ENCODE measurements at regions not wholly inside any gene's neighbourhood (a gene's known extent, or its start where the extent isn't known, plus 50 kb on each side); places are given as distances from the start of the nearest gene placed in this dataset.

DNA sequence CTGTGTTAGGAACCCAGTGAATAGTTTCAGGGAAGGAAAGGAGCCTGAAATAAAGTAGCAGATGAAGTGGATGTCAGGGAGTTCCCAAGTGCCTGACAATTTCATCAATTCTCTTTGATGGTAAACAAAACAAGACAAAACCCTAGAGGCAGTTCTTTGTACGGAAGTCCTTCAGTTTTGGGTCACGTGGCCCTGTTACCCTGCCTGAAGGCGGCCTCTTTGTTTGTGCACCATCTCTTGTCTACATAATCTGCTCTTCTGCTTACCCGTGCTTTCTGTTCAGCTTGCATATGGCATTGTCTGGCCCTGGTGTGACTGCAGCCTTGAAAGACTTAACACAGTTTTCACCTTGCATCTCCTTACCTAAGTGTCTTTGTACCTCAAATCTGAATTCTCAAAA lies 166.7 kb upstream of the DUSP10 start:
- Histone ChIP-seq H3K27ac (no peak overlapping the region), H3K36me3 (no peaks in the 10 kb centered on the region), H3K4me1 (ENCODE audit: control insufficient read depth in 1 of 2, insufficient read depth in 1 of 2, low read depth in 1 of 2, low read length in 1 of 2) (no peaks in the 10 kb centered on the region), H3K27me3 (no peaks in the 10 kb centered on the region), H3K9me3 (no peaks in the 10 kb centered on the region), H3K4me3 (ENCODE audit: low read depth in 1 of 2, low read length in 1 of 2) (no peak overlapping the region)
- TF ChIP-seq, protein P1, sequence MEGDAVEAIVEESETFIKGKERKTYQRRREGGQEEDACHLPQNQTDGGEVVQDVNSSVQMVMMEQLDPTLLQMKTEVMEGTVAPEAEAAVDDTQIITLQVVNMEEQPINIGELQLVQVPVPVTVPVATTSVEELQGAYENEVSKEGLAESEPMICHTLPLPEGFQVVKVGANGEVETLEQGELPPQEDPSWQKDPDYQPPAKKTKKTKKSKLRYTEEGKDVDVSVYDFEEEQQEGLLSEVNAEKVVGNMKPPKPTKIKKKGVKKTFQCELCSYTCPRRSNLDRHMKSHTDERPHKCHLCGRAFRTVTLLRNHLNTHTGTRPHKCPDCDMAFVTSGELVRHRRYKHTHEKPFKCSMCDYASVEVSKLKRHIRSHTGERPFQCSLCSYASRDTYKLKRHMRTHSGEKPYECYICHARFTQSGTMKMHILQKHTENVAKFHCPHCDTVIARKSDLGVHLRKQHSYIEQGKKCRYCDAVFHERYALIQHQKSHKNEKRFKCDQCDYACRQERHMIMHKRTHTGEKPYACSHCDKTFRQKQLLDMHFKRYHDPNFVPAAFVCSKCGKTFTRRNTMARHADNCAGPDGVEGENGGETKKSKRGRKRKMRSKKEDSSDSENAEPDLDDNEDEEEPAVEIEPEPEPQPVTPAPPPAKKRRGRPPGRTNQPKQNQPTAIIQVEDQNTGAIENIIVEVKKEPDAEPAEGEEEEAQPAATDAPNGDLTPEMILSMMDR (IDR thresholded peaks at IDR 0.05): no peak

GRCh38 chr1:221907166-221907932 lies 165.5 kb upstream of the DUSP10 start:
- Histone ChIP-seq H3K36me3 (no peaks in the 10 kb centered on the region), H3K9me3 (no peaks in the 10 kb centered on the region), H3K4me3 (ENCODE audit: low read depth in 1 of 2, low read length in 1 of 2) (no peak overlapping the region), H3K4me1 (ENCODE audit: control insufficient read depth in 1 of 2, insufficient read depth in 1 of 2, low read depth in 1 of 2, low read length in 1 of 2) (no peaks in the 10 kb centered on the region), H3K27ac (no peak overlapping the region), H3K27me3 (no peaks in the 10 kb centered on the region)
- TF ChIP-seq, protein P1 (IDR thresholded peaks at IDR 0.05): no peak

DNA sequence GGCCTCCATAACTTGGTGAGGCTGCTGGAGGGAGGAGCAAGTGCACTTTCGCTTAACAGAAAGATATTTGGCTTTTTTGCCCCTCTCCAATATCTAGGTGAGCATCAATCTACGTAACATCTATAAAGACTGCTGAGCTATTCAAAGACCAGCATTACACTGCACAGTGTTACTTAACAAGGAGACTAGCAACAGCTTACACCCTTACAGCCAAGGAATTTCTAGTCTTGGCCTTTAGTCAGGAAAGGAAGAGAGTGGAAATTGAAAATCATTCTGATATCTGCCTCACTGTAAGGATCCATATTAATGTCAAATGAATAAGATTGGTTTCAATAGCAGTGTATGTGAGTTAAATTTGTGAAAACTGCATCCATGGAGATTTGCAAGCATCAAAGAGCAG lies 163.9 kb upstream of the DUSP10 start:
- TF ChIP-seq, protein P1 (IDR thresholded peaks at IDR 0.05): no peak
- Histone ChIP-seq H3K9me3 (no peaks in the 10 kb centered on the region), H3K27me3 (no peaks in the 10 kb centered on the region), H3K27ac (no peak overlapping the region), H3K36me3 (no peaks in the 10 kb centered on the region), H3K4me3 (ENCODE audit: low read depth in 1 of 2, low read length in 1 of 2) (no peak overlapping the region), H3K4me1 (ENCODE audit: control insufficient read depth in 1 of 2, insufficient read depth in 1 of 2, low read depth in 1 of 2, low read length in 1 of 2) (no peaks in the 10 kb centered on the region)

- Histone ChIP-seq H3K27ac (no peak overlapping the region), H3K4me1 (ENCODE audit: control insufficient read depth in 1 of 2, insufficient read depth in 1 of 2, low read depth in 1 of 2, low read length in 1 of 2) (no peaks in the 10 kb centered on the region), H3K36me3 (no peaks in the 10 kb centered on the region), H3K9me3 (no peaks in the 10 kb centered on the region), H3K4me3 (ENCODE audit: low read depth in 1 of 2, low read length in 1 of 2) (no peak overlapping the region), H3K27me3 (no peaks in the 10 kb centered on the region)
- TF ChIP-seq, protein P1 (IDR thresholded peaks at IDR 0.05): no peak
These were observed 162.4 kb upstream of the DUSP10 start for GRCh38 chr1:221904319-221904718.

- TF ChIP-seq, protein P1 (IDR thresholded peaks at IDR 0.05): no peak
- Histone ChIP-seq H3K4me3 (ENCODE audit: low read depth in 1 of 2, low read length in 1 of 2) (no peak overlapping the region), H3K36me3 (no peaks in the 10 kb centered on the region), H3K9me3 (no peaks in the 10 kb centered on the region), H3K27me3 (no peaks in the 10 kb centered on the region), H3K4me1 (ENCODE audit: control insufficient read depth in 1 of 2, insufficient read depth in 1 of 2, low read depth in 1 of 2, low read length in 1 of 2) (no peaks in the 10 kb centered on the region), H3K27ac (no peak overlapping the region)
These were observed 161.7 kb upstream of the DUSP10 start for GRCh38 chr1:221903594-221903993.

All from neutrophil (primary cell).